HUES64 (cell line): ENCODE measurements at regions not wholly inside any gene's neighbourhood (a gene's known extent, or its start where the extent isn't known, plus 50 kb on each side); places are given as distances from the start of the nearest gene placed in this dataset.
"Not testable (repeated sequence)": the region's sequence is repeated elsewhere in the genome, so short reads cannot be mapped to it uniquely, and the experiment has no call there.

Experiments used
- H3K27ac ChIP-seq: 2 replicates; pipeline ENCODE4 v1.7.0; 2013; ENCODE audit warnings: low read depth, low read length, inconsistent platforms
- H3K27me3 ChIP-seq: 2 replicates; pipeline ENCODE4 v1.6.1; 2013; ENCODE audit warnings: mild to moderate bottlenecking, low read length; ENCODE audit not compliant: insufficient read depth
- H3K36me3 ChIP-seq: 2 replicates; pipeline ENCODE4 v1.6.1; 2013; ENCODE audit warnings: mild to moderate bottlenecking, low read length; ENCODE audit not compliant: insufficient read depth
- H3K4me1 ChIP-seq: 2 replicates; pipeline ENCODE4 v1.6.1; 2013; ENCODE audit warnings: mild to moderate bottlenecking, low read length, moderate library complexity; ENCODE audit not compliant: insufficient read depth
- H3K4me3 ChIP-seq: 2 replicates; pipeline ENCODE4 v1.5.1; 2013; ENCODE audit warnings: mild to moderate bottlenecking, low read length, moderate library complexity
- H3K9ac ChIP-seq: 2 replicates; pipeline ENCODE4 v1.6.1; 2013; ENCODE audit warnings: mild to moderate bottlenecking, low read depth, low read length
- H3K9me3 ChIP-seq: 2 replicates; pipeline ENCODE4 v1.6.1; 2013; ENCODE audit warnings: low read depth, low read length; ENCODE audit not compliant: insufficient read depth
- WGBS: fragments of 150-250, 120-280 bp; methylation state at CpG from one replicate; pipeline ENCODE4 v1.1.7; 2013; ENCODE audit warnings: missing lambda C conversion rate; 5-methylcytosine and 5-hydroxymethylcytosine counted together

DNA sequence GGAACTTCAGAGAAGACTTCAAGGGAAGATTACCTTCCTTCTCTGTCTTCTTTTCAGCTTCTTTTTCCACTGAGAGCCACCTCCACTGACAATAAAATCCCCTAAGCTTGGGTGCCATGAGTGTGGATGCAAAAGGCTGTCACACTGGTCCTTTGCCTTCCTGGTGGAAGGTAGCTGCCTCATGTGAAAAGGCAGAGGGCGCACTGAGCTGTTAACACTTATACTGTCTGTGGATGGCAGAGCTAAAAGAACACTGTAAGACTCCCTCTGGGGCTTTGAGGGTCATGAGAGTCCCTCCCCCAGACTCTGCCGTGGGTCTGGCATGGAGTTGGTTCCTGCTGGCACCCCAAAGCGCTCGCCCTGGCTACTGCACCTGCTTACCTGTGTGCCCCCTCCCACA lies 536.7 kb upstream of the IMPG1 start:
- H3K36me3 ChIP-seq, result no peaks in the 10 kb centered on the region
- 93% methylated on average over 4 of the region's 4 CpGs for WGBS
- no peak overlapping the region for H3K4me3 ChIP-seq
- peaks cover 15% of the 10 kb centered on the region for H3K4me1 ChIP-seq
- no peaks in the 10 kb centered on the region for H3K9me3 ChIP-seq
- no peak overlapping the region for H3K9ac ChIP-seq
- H3K27ac ChIP-seq, result no peak overlapping the region
- no peaks in the 10 kb centered on the region for H3K27me3 ChIP-seq

DNA sequence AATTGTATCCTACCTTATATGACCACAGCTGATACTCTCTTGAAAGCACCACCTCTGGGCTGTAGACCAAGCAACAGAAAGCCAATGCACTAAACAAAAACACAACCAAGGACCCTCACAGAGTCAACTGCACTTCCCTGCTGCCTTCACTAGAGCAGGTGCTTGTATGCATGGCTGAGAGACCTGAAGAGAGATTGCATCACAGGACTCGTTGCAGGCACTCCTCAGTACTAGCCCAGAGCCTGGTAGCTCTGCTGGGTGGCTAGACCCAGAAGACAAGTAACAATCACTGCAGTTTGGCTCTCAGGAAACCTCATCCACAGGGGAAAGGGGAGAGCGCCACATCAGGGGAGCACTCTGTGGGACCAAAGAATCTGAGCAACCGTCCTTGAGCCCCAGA lies 521.6 kb upstream of the IMPG1 start:
- Histone ChIP-seq H3K27me3 (no peaks in the 10 kb centered on the region), H3K36me3 (0 out of 2 replicates have a peak, but pooled peaks cover 4% of the 10 kb centered on the region), H3K9me3 (peaks cover 38% of the 10 kb centered on the region), H3K4me3 (no peak overlapping the region), H3K27ac (no peak overlapping the region), H3K9ac (no peak overlapping the region), H3K4me1 (no peaks in the 10 kb centered on the region)
- over 99% methylated on average over 3 of the region's 3 CpGs for WGBS

DNA sequence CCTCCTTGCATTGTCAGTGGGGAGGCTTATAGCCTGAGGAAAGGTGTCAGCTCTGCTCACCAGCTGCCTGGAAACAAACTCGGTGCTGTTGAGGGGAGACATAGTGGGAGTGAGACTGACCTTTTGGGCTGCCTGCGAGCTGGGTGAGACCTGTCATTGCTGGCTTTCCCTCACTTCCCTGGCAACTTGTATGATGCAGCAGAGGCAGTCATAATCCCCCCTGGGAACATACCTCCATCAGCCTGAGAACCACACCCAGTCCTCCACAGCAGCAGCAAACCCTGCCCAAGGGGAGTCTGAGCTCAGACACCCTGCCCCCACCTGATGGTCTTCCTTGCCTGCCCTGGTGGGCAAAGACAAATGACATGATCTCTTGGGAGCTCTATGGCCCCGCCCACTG lies 521.2 kb upstream of the IMPG1 start:
- 94% methylated on average over 3 of the region's 3 CpGs for WGBS
- H3K27me3 ChIP-seq, result no peaks in the 10 kb centered on the region
- no peak overlapping the region for H3K9ac ChIP-seq
- H3K36me3 ChIP-seq, result 0 out of 2 replicates have a peak, but pooled peaks cover 4% of the 10 kb centered on the region
- H3K4me1 ChIP-seq, result no peaks in the 10 kb centered on the region
- no peak overlapping the region for H3K27ac ChIP-seq
- H3K9me3 ChIP-seq, result peaks cover 33% of the 10 kb centered on the region
- H3K4me3 ChIP-seq, result no peak overlapping the region

DNA sequence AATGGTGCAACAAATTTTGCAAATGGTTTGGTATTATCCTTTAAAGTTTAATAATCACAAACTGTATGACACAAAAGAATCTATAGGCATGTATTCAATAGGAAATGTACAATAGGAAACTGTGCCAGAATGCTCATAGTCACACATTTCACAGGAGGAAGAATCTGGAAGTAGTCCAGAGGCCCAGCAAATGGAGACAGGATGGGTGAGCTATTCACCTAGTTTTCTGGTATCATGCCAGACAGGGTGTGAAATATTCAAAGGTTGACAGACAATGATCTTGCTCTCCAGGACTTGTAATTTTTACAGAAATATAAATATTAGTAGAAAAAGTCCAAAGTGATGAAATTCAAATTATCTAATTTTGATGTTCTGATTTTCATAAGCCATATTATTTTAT lies 520.1 kb upstream of the IMPG1 start:
- Histone ChIP-seq H3K4me3 (no peak overlapping the region), H3K9me3 (peaks cover 26% of the 10 kb centered on the region), H3K27ac (no peak overlapping the region), H3K9ac (no peak overlapping the region), H3K4me1 (no peaks in the 10 kb centered on the region), H3K36me3 (0 out of 2 replicates have a peak, but pooled peaks cover 4% of the 10 kb centered on the region), H3K27me3 (no peaks in the 10 kb centered on the region)

GRCh38 chr6:76587271-76587670 lies 514.8 kb upstream of the IMPG1 start:
- WGBS, result 98% methylated on average over 2 of the region's 2 CpGs
- Histone ChIP-seq H3K27ac (no peak overlapping the region), H3K4me1 (no peaks in the 10 kb centered on the region; the same call in 1 of the 2 replicates), H3K9ac (no peak overlapping the region), H3K9me3 (no peaks in the 10 kb centered on the region), H3K36me3 (no peaks in the 10 kb centered on the region), H3K4me3 (no peak overlapping the region), H3K27me3 (no peaks in the 10 kb centered on the region)

- 85% methylated on average over 2 of the region's 2 CpGs for WGBS
- H3K9me3 ChIP-seq, result no peaks in the 10 kb centered on the region
- no peaks in the 10 kb centered on the region for H3K36me3 ChIP-seq
- H3K4me1 ChIP-seq, result no peaks in the 10 kb centered on the region; the same call in 1 of the 2 replicates
- H3K27me3 ChIP-seq, result no peaks in the 10 kb centered on the region
- H3K4me3 ChIP-seq, result no peak overlapping the region
- no peak overlapping the region for H3K27ac ChIP-seq
- H3K9ac ChIP-seq, result no peak overlapping the region
Observed at GRCh38 chr6:76584121-76584520, 511.7 kb upstream of the IMPG1 start.

- no peaks in the 10 kb centered on the region for H3K27me3 ChIP-seq
- H3K4me3 ChIP-seq, result no peak overlapping the region
- H3K4me1 ChIP-seq, result peaks cover 21% of the 10 kb centered on the region
- H3K27ac ChIP-seq, result peak overlapping the region; percentile 12; the same call in 1 of the 2 replicates
- no CpG with 5 or more reads among the region's 1 CpG for WGBS
- no peaks in the 10 kb centered on the region for H3K9me3 ChIP-seq
- no peak overlapping the region for H3K9ac ChIP-seq
- no peaks in the 10 kb centered on the region for H3K36me3 ChIP-seq
Observed at GRCh38 chr6:76578746-76579145, 506.3 kb upstream of the IMPG1 start.

- no peaks in the 10 kb centered on the region for H3K9me3 ChIP-seq
- no peak overlapping the region for H3K27ac ChIP-seq
- no peak overlapping the region for H3K9ac ChIP-seq
- no peak overlapping the region for H3K4me3 ChIP-seq
- H3K27me3 ChIP-seq, result no peaks in the 10 kb centered on the region
- H3K4me1 ChIP-seq, result peaks cover 30% of the 10 kb centered on the region
- WGBS, result 25% methylated on average over 3 of the region's 4 CpGs
- H3K36me3 ChIP-seq, result no peaks in the 10 kb centered on the region
Observed at GRCh38 chr6:76574746-76575145, 502.3 kb upstream of the IMPG1 start.

DNA sequence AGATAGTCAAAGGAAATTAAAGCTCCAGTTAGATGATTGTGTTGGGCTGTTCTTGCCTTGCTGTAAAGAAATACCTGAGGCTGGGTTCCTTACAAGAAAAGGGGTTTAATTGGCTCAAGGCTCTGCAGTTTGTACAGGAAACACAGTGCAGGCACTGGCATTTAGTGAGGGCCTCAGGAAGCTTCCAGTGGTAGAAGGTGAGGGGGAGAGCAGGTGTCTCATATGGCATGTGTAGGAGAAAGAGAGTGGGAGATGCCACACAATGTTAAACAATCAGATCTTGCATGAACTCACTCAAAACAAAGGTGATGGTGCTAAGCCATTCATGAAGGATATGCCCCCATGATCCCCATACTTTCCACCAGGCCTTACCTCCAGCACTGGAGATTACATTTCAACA lies 493.5 kb upstream of the IMPG1 start:
- H3K4me3 ChIP-seq, result no peak overlapping the region
- H3K9me3 ChIP-seq, result peaks cover 10% of the 10 kb centered on the region
- no peak overlapping the region for H3K9ac ChIP-seq
- H3K27ac ChIP-seq, result no peak overlapping the region
- H3K27me3 ChIP-seq, result no peaks in the 10 kb centered on the region
- peaks cover 29% of the 10 kb centered on the region for H3K4me1 ChIP-seq
- peaks cover 4% of the 10 kb centered on the region for H3K36me3 ChIP-seq

- WGBS, result 17% methylated on average over 3 of the region's 4 CpGs
- H3K9ac ChIP-seq, result peak overlapping the region; percentile 94
- peak overlapping the region; percentile 93; the same call in 1 of the 2 replicates for H3K27ac ChIP-seq
- H3K4me3 ChIP-seq, result peak overlapping the region; percentile 75
- not testable (repeated sequence) for H3K36me3 ChIP-seq, H3K9me3 ChIP-seq, H3K27me3 ChIP-seq
- peaks cover 57% of the 10 kb centered on the region for H3K4me1 ChIP-seq
Observed at GRCh38 chr6:76562371-76562770, 489.9 kb upstream of the IMPG1 start.

GRCh38 chr6:76560851-76561755 lies 488.6 kb upstream of the IMPG1 start:
- H3K27me3 ChIP-seq, H3K36me3 ChIP-seq, H3K9me3 ChIP-seq: not testable (repeated sequence)
- Histone ChIP-seq H3K4me1 (peaks cover 61% of the 10 kb centered on the region), H3K9ac (peak overlapping the region; percentile 94), H3K27ac (peak overlapping the region; percentile 93), H3K4me3 (peak overlapping the region; percentile 75)
- 13% methylated on average over 9 of the region's 9 CpGs for WGBS
